ENCODE measurements at regions not wholly inside any gene's neighbourhood (a gene's known extent, or its start where the extent isn't known, plus 50 kb on each side); places are given as distances from the start of the nearest gene placed in this dataset.
"Not testable (repeated sequence)": the region's sequence is repeated elsewhere in the genome, so short reads cannot be mapped to it uniquely, and the experiment has no call there.

- DNase-seq (ENCODE audit: low spot score) = no peak
- no peak for TF ChIP-seq CTCF (IDR thresholded peaks at IDR 0.05; ENCODE audit: extremely low read depth, insufficient read depth, missing control alignments)
- in situ Hi-C loops (cut with MboI; ENCODE audit: low pct_unique_long_range_greater_than_20kb, low sequenced_read_pairs, unreplicated experiment) = no loop called here
These were observed 241.3 kb upstream of the TMEM132C start for GRCh38 chr12:128025589-128026245.

GRCh38 chr12:128026696-128027574, 240.0 kb upstream of the TMEM132C start:
- in situ Hi-C loops (cut with MboI; ENCODE audit: low pct_unique_long_range_greater_than_20kb, low sequenced_read_pairs, unreplicated experiment) = no loop called here
- TF ChIP-seq CTCF (IDR thresholded peaks at IDR 0.05; ENCODE audit: extremely low read depth, insufficient read depth, missing control alignments) = no peak
- DNase-seq (ENCODE audit: low spot score) = no peak

GRCh38 chr12:128033473-128033872, 233.5 kb upstream of the TMEM132C start:
- DNase-seq (ENCODE audit: low spot score) = no peak
- no peak for TF ChIP-seq CTCF (IDR thresholded peaks at IDR 0.05; ENCODE audit: extremely low read depth, insufficient read depth, missing control alignments)
- in situ Hi-C loops (cut with MboI; ENCODE audit: low pct_unique_long_range_greater_than_20kb, low sequenced_read_pairs, unreplicated experiment) = no loop called here

GRCh38 chr12:128040971-128041370, 226.0 kb upstream of the TMEM132C start:
- no peak for DNase-seq (ENCODE audit: low spot score)
- in situ Hi-C loops (cut with MboI; ENCODE audit: low pct_unique_long_range_greater_than_20kb, low sequenced_read_pairs, unreplicated experiment) = no loop called here
- no peak for TF ChIP-seq CTCF (IDR thresholded peaks at IDR 0.05; ENCODE audit: extremely low read depth, insufficient read depth, missing control alignments)

GRCh38 chr12:128042283-128042682, 224.7 kb upstream of the TMEM132C start:
- in situ Hi-C loops (cut with MboI; ENCODE audit: low pct_unique_long_range_greater_than_20kb, low sequenced_read_pairs, unreplicated experiment); DNase-seq (ENCODE audit: low spot score): not testable (repeated sequence)

- no peak for DNase-seq (ENCODE audit: low spot score)
- in situ Hi-C loops (cut with MboI; ENCODE audit: low pct_unique_long_range_greater_than_20kb, low sequenced_read_pairs, unreplicated experiment) = no loop called here
These were observed 224.1 kb upstream of the TMEM132C start for GRCh38 chr12:128042825-128043224.

More at GRCh38 chr12:128042825-128043224, 224.1 kb upstream of the TMEM132C start:
- TF ChIP-seq CTCF (IDR thresholded peaks at IDR 0.05; ENCODE audit: extremely low read depth, insufficient read depth, missing control alignments) = no peak

Measured in GM13977 (cell line).